ENCODE measurements at regions not wholly inside any gene's neighbourhood (a gene's known extent, or its start where the extent isn't known, plus 50 kb on each side); places are given as distances from the start of the nearest gene placed in this dataset.

DNA sequence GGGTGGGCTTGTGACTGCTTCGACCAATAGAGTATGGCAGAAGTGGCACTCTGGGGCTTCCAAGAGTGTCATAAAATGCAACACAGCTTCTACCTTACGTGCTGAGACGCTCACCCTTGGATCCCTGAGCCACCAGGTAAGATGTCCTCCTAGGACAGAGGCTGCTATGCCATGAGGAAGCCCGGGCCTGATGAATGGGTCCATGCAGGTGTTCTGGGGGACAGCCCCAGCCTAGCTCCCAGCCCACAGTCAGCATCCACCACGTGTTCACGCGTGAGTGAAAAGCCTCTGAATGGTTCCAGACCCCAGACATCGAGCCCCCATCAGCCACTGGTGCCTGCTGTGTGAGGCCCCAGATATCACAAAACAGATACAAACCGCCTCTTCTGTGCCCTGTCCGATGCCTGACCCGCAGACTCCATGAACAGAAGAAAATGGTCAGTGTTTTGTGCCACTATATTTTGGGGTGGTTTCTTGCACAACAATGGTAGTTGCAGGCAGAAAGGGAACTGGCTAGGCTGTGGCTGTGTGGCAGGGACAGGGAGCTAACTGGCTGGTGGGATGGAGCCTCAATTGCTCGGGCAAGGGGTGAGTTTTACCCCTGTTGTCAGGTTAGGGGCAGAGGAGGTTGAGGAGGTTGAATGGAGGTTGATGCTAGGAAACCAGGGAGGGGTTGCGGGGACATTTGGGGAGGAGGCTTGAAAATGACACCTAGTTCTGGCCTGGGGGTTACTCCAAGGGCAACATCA lies 92.2 kb downstream of the LINGO1 start:
- no peak for DNase-seq

DNA sequence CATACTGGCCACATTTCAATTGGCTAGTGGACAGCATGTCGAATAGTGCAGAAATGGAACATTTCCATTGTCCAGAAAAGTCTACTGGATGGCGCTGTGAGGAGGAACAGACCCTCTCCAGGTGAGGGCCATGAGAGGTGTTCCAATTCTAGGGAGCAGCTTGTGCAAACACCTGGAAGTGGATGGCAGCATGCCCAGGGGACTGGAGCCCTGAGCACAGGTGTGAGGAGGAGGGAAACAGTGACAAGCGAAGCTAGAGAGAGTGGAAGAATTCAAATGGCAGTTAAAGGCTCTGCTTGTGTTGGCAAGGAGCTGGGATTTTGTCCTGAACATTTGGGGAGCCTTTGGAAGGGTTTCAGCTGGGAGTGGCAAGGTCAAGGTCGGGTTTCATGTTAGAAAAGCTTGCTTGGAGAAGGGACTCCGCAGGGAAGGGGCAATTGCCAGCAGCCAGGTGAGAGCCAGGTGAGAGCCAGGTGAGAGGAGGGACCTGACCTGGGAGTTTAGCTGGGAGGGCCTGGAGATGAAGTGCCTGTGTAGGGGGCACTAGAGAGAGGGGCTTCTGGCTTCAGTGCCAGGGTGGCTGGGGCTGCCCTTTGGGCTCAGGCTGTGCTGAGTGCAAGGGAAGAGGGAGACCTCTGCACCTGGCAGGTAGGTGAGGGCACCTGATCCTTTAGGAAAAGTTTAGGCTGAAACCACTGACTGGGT lies 93.8 kb downstream of the LINGO1 start:
- no peak for DNase-seq

DNA sequence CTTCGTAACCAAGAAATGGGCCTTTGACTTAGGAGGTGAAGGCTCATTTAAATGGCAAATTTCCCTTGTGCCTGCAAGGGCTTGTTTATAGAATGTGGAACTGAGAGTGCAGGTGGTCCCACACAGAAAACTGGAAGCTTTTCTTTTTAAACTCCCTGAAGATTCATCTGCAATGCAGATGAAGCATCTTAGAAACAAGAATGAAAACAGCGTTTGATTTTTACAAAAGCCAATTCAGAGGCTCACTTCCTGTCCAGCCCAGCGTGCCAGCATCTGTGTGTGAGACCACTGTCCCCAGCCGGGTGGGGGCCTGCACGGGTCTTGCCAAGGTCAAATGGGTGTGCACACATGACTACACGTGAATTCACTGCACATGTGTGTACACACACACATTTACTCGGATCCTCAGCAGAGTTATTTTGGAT lies 94.7 kb downstream of the LINGO1 start:
- DNase-seq, result no peak

DNA sequence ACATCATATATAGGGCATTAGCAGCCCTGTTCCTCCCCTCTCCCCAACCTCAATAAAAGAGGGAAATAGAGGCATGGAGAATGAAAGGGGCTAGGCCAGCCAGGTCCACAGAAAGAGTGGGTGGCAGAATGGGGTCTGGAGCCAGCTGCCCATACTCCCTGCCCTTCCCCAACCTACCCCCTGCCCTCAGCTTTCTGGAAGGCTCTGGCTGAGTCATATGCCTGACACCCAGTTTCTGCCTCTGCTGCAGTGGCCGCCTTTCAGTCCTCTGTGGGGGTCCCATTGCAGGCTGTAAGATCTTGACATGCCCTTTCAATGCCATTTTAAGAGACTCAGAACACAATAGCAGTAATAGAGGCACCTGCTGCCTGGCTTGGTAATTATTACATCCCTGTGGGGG lies 95.7 kb downstream of the LINGO1 start:
- DNase-seq, result no peak

DNA sequence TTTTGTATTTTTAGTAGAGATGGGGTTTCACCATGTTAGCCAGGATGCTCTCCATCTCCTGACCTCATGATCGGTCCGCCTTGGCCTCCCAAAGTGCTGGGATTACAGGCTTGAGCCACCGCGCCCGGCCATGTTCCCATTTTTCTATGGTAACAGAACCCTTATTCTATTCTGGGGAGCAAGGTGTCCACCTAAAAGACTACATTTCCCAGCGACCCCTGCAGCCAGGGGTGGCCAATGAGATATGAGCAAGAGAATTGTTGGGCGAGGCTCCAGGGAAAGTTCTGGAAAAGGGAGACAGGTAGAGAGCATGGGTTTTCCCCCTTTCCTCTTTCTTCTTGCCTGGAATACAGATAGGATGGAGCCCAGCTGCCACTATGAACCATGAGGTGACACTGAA lies 96.9 kb downstream of the LINGO1 start:
- no peak for DNase-seq
